Activated naive CD8-positive, alpha-beta T cell treated with anti-CD3 and anti-CD28 coated beads, Interleukin-2, amount 10 ng/mL, durations not matched to agents 7 days and 5 days (primary cell): ENCODE measurements at regions not wholly inside any gene's neighbourhood (a gene's known extent, or its start where the extent isn't known, plus 50 kb on each side); places are given as distances from the start of the nearest gene placed in this dataset.

ENCODE experiments used
- ATAC-seq: fragments of 150-1000 bp; cut with Tn5 transposase; one replicate; pipeline ENCODE4 v1.10.0; 2021; ENCODE audit warnings: low read depth, moderate library complexity
- POLR2A ChIA-PET: fragments of 350-600 bp; sonication (Branson Sonifier 250); formaldehyde crosslinking; loops from one replicate; lab custom pipeline; 2021; ENCODE audit warnings: antibody characterized with exemption; lab: Charles Lee
- DNase-seq: peaks from one replicate; pipeline ENCODE4 v3.0.0; 2021
- H3K27ac Mint-ChIP-seq: one replicate; pipeline ENCODE4 v1.8.0; 2022; ENCODE audit warnings: mild to moderate bottlenecking, mixed read lengths
- H3K27me3 Mint-ChIP-seq: one replicate; pipeline ENCODE4 v1.8.0; 2022; ENCODE audit warnings: mild to moderate bottlenecking, moderate library complexity, mixed read lengths
- H3K36me3 Mint-ChIP-seq: one replicate; pipeline ENCODE4 v1.8.0; 2021; ENCODE audit warnings: mild to moderate bottlenecking, mixed read lengths
- H3K4me1 Mint-ChIP-seq: one replicate; pipeline ENCODE4 v1.8.0; 2021; ENCODE audit warnings: mixed read lengths
- H3K4me3 Mint-ChIP-seq: one replicate; pipeline ENCODE4 v1.8.0; 2022; ENCODE audit warnings: mild to moderate bottlenecking, moderate library complexity, mixed read lengths
- H3K9me3 Mint-ChIP-seq: one replicate; pipeline ENCODE4 v1.8.0; 2021; ENCODE audit warnings: mixed read lengths

DNA sequence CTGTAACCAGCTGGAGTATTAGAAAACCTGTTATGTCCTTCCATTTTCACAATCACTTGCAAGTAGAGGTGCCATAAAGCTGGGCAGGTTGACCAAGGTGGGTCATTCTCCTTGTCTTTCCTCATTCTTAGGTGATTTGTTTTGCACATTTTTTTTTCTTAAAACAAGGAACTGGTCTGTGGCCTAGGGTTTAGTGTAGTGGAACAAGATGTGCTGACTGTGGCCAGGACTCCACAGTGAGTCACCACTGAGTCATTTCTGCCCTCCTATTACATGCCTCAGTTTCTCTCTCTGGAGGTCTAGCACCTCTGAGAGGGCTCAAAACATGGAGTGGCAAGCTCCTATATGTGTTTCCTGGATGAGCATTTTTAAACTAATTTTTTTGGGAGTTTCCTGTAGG is 355.9 kb downstream of the GPM6A start:
- ATAC-seq (no peak), DNase-seq (no peak)
- Mint-ChIP-seq H3K36me3 (no peaks in the 10 kb centered on the region), H3K4me1 (no peaks in the 10 kb centered on the region), H3K4me3 (no peak overlapping the region), H3K9me3 (no peaks in the 10 kb centered on the region), H3K27me3 (no peaks in the 10 kb centered on the region), H3K27ac (no peak overlapping the region)
- POLR2A ChIA-PET, result no interaction called here

DNA sequence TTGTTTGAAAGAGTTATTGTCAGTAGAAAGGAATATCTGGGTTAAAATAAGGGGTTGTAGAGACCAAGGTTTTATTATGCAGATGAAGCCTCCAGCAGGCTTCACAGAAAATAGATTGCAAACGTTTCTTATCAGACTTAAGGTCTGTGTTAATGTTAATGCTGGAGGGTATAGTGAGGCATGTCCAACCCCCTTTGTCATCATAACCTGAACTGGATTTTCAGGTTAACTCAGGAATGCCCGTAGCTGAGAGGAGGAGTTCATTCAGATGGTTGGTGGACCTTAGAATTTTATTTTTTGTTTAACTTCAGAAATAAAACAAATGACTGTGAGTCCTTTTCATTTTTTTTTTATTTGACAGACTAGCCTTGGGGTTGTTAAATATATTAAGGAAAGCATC is 354.1 kb downstream of the GPM6A start:
- DNase-seq, result no peak
- ATAC-seq, result no peak
- POLR2A ChIA-PET, result no interaction called here
- Mint-ChIP-seq H3K27ac (no peak overlapping the region), H3K9me3 (no peaks in the 10 kb centered on the region), H3K4me3 (no peak overlapping the region), H3K4me1 (no peaks in the 10 kb centered on the region), H3K36me3 (no peaks in the 10 kb centered on the region), H3K27me3 (no peaks in the 10 kb centered on the region)

DNA sequence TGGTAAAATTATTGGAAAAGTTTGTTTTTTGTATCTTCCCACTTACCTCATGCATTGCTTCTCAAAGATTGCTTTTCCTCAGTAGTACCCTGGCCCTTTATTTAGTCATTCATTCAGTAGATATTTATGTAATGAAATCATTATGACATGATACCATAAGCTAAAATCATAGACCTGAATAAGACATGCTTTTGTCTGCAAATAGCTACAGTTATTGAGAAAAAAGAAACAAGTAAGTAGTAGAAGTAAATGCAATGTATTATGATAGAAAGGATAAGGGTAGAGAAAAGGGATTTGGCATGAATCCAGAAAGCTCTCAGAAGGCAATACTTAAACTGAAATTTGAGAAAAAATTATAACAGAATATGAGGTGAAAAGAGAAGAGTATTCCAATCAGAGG is 352.5 kb downstream of the GPM6A start:
- POLR2A ChIA-PET, result no interaction called here
- ATAC-seq, result no peak
- H3K4me3 Mint-ChIP-seq, result no peak overlapping the region

DNA sequence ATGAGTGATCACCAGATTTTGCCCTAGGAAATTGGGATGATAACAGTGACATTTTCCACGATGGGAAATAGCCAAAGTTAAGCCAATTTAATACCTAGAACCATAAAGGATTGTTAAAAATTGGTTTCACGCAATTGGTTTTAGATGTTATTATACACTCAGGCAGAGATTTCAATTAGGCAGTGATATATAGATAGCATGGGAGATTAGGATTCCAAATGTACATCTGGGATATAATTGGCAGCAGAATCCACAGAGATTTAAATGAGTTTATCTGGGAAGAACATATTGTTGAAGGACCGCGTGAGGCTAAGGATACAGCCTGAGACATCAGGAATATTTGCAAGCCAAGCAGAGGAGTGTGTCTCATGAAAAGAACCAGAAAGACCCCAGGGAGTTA is 351.6 kb downstream of the GPM6A start:
- H3K4me3 Mint-ChIP-seq, result no peak overlapping the region
- no peaks in the 10 kb centered on the region for H3K4me1 Mint-ChIP-seq
- no peaks in the 10 kb centered on the region for H3K9me3 Mint-ChIP-seq
- H3K27me3 Mint-ChIP-seq, result no peaks in the 10 kb centered on the region
- ATAC-seq (no peak), DNase-seq (no peak)
- POLR2A ChIA-PET, result no interaction called here
- H3K36me3 Mint-ChIP-seq, result no peaks in the 10 kb centered on the region
- H3K27ac Mint-ChIP-seq, result no peak overlapping the region

More for the DNA sequence above, 352.5 kb downstream of the GPM6A start:
- Mint-ChIP-seq H3K27me3 (no peaks in the 10 kb centered on the region), H3K9me3 (no peaks in the 10 kb centered on the region), H3K4me1 (no peaks in the 10 kb centered on the region), H3K36me3 (no peaks in the 10 kb centered on the region), H3K27ac (no peak overlapping the region)
- DNase-seq, result no peak

DNA sequence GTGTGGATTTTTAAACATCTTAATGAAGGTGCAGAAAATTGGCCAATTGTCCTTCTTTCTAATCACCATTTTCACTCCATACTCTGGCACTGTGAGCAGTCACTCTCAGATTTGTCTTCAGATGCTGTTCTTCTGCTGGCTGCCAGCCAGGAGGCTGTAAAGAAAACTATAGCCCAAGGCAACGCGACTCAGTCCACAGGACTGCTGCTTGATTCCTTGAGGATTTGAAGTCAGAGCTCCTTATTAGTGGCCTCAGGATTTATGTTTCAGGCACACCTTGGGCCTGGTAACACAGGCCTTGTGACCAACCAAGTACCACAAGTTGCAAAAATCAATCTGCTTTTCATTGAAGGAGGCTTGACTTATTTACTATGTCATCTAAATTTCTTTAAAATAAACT is 342.6 kb downstream of the GPM6A start:
- no peak overlapping the region for H3K4me3 Mint-ChIP-seq
- POLR2A ChIA-PET, result no interaction called here
- ATAC-seq (no peak), DNase-seq (no peak)
- no peaks in the 10 kb centered on the region for H3K36me3 Mint-ChIP-seq
- no peaks in the 10 kb centered on the region for H3K27me3 Mint-ChIP-seq
- H3K9me3 Mint-ChIP-seq, result peaks cover 1% of the 10 kb centered on the region
- H3K27ac Mint-ChIP-seq, result no peak overlapping the region
- H3K4me1 Mint-ChIP-seq, result no peaks in the 10 kb centered on the region

DNA sequence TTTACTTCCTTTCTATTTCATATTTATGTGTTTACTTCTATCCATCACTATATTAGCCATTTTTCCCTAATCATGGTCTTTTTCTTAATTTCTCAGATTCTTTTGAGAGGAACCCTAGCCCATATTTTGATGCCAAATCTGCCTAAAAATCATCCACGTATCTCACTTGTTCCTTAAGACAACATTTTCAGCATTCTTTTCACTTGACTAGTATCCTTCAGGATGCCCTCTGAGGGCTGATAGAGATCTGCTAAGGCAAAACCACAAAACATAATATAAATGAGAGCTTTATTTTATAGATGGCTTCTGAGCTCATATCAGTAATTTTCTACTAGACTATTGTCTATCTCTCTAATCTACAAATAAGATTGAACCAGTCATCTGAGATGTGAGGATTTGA is 341.9 kb downstream of the GPM6A start:
- peaks cover 1% of the 10 kb centered on the region for H3K9me3 Mint-ChIP-seq
- POLR2A ChIA-PET, result no interaction called here
- H3K4me1 Mint-ChIP-seq, result no peaks in the 10 kb centered on the region
- no peak for DNase-seq
- no peak overlapping the region for H3K4me3 Mint-ChIP-seq
- H3K27me3 Mint-ChIP-seq, result no peaks in the 10 kb centered on the region
- H3K27ac Mint-ChIP-seq, result no peak overlapping the region
- ATAC-seq, result no peak
- H3K36me3 Mint-ChIP-seq, result no peaks in the 10 kb centered on the region

DNA sequence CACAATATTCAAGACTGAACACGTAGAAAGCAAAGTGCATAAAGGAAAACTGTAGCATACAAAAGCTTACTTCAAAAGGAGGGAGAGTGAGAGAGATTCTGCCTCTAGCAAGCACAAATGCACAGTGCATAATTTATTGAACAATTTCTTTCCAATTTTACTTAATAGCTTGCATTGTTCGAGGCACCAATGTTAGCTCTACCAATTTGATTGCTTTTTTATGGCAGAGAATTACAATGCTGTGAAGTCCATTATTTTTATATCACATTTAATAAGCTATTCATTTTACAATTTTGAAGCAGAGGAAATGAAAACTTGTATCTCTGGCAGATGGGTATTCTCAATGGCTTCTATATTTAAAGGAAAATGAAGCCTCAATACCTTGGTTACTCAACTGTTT is 331.7 kb downstream of the GPM6A start:
- no peak overlapping the region for H3K4me3 Mint-ChIP-seq
- H3K27me3 Mint-ChIP-seq, result no peaks in the 10 kb centered on the region
- ATAC-seq (no peak), DNase-seq (no peak)
- POLR2A ChIA-PET, result no interaction called here
- H3K9me3 Mint-ChIP-seq, result no peaks in the 10 kb centered on the region
- no peaks in the 10 kb centered on the region for H3K4me1 Mint-ChIP-seq
- no peaks in the 10 kb centered on the region for H3K36me3 Mint-ChIP-seq
- H3K27ac Mint-ChIP-seq, result no peak overlapping the region

DNA sequence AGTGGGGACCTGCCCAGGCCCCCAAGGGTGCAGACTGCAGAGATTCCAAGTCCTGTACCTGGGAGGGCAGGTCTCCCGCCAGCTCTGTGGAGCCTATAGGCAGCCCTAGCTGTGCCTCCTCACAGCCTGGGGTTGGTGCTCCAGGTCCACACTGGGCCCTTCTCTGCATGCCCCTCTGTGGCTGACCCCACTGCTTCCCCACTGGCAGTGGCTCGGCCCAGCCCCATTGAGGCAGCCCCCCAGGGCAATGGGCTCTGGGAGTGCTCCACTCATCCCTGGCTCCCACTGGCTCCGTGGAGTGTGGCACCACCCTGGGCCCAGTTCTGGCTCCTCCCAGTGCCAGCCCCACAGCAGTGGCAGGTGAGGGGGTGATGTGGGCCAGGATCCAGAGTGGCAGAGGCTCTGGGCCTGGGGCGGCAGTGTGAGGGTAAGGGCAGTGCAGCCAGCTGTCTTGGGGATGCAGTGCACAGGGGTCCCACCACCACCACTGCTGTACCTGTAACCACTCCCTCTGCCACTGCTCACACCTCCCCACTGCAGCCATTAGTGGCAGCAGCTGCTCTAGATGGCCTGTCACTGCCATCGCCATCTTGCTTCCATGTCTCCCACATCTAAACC is 312.2 kb downstream of the GPM6A start:
- no peak for DNase-seq
- POLR2A ChIA-PET, result no interaction called here

DNA sequence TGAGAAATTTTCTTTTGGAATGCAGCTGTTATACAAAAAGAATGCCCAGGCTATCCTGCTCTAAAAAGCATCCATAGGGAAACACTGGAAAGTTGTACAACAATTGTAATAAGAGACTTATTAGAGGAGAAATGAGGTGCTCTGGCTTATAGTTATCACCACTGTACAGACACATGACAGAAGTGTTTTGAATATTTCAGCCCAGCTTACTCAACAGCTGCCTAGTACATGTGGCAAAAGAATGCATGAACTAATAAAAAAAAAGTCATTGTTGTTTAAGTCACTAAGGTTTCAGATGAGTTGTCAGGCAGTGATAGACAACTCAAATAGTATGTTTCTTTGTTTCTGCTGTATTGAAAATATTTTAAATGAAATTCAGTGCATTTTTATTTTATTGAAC is 307.7 kb downstream of the GPM6A start:
- Mint-ChIP-seq H3K36me3 (no peaks in the 10 kb centered on the region), H3K4me3 (no peak overlapping the region), H3K4me1 (no peaks in the 10 kb centered on the region), H3K27me3 (no peaks in the 10 kb centered on the region), H3K27ac (no peak overlapping the region), H3K9me3 (peaks cover 2% of the 10 kb centered on the region)
- no peak for DNase-seq
- POLR2A ChIA-PET, result no interaction called here
- ATAC-seq, result no peak

More for the DNA sequence above, 312.2 kb downstream of the GPM6A start:
- Mint-ChIP-seq H3K4me1 (no peaks in the 10 kb centered on the region), H3K4me3 (no peak overlapping the region), H3K9me3 (peaks cover 2% of the 10 kb centered on the region), H3K27me3 (no peaks in the 10 kb centered on the region), H3K27ac (no peak overlapping the region), H3K36me3 (no peaks in the 10 kb centered on the region)
- ATAC-seq, result no peak

DNA sequence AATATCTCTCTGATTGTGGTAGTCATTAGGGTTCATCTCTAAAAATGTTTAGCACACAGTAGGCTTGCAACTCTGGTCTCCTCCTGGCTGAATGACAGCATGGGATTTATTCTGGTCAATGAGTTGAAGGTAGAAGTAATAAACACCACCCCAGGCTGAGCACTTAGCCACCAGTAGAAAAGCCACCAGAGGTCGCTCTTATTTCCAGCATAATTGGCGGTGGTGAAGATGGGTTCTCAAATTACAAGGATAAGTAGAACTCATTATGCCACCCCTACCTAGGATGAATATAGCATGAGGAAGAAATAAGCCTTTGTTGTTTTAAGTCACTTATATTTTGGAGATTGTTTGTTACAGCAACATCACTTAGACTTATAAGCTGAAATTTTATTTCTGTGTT is 302.7 kb downstream of the GPM6A start:
- POLR2A ChIA-PET, result no interaction called here
- Mint-ChIP-seq H3K4me1 (no peaks in the 10 kb centered on the region), H3K36me3 (no peaks in the 10 kb centered on the region), H3K27ac (no peak overlapping the region), H3K4me3 (no peak overlapping the region), H3K9me3 (no peaks in the 10 kb centered on the region), H3K27me3 (no peaks in the 10 kb centered on the region)
- ATAC-seq (no peak), DNase-seq (no peak)

DNA sequence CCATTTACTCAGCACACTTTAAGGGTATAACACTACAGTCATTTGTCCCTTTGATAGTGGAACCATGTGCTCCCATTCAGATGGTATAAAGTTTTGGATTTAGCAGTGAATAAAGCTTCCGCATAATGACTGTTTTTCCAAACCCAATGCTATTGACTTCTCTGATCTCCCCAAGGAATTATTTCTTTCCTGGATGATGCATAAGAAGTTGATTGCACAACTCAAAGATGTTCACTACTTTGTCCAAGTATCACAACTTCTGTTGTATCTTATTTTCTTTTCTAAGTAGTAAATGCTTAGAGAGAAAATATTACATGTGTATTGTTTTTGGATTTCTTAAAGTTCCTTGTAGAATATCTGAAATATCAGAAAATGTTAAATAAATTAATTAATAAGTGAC is 300.2 kb downstream of the GPM6A start:
- no peaks in the 10 kb centered on the region for H3K36me3 Mint-ChIP-seq
- peaks cover 1% of the 10 kb centered on the region for H3K9me3 Mint-ChIP-seq
- no peak overlapping the region for H3K27ac Mint-ChIP-seq
- H3K4me3 Mint-ChIP-seq, result no peak overlapping the region
- no peaks in the 10 kb centered on the region for H3K27me3 Mint-ChIP-seq
- ATAC-seq (no peak), DNase-seq (no peak)
- POLR2A ChIA-PET, result no interaction called here
- H3K4me1 Mint-ChIP-seq, result no peaks in the 10 kb centered on the region

DNA sequence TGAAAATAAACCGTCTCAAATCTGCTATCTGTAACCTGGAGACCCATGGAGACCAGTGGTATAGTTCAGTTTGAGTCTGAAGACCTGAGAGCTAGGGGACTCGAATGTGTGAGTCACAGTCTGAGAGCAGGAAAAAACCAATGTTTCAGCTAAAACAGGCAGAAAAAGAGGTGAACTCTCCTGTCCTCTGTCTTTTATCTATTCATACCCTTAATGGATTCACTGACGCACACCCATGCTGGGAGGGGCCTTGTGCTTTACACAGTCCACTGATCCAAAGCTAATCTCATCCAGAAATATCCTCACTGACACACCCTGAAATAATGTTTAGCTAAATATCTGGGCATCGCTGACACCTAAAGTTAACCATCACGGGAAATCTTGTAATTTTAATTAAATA is 297.9 kb downstream of the GPM6A start:
- H3K27ac Mint-ChIP-seq, result no peak overlapping the region

DNA sequence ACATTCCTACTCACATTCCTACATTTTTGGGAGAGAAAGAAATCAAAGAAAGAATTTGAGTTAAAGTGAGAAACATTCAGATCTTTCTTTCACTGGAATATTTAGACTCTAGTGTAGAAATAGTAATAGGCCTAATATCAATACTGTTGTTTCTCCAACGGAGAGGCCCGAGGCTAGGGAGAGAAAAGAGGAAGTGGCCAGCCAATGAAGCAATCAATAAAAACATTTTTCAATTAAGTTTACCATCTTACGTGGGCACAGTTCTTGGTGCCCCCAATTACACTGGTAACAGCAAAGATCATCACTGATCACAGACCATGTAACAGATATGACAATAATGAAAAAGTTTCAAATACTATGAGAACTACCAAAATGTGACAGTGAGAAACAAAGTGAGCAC is 281.4 kb downstream of the GPM6A start:
- no peaks in the 10 kb centered on the region for H3K4me1 Mint-ChIP-seq

More for the DNA sequence above, 297.9 kb downstream of the GPM6A start:
- Mint-ChIP-seq H3K4me3 (no peak overlapping the region), H3K4me1 (no peaks in the 10 kb centered on the region), H3K27me3 (no peaks in the 10 kb centered on the region), H3K9me3 (peaks cover 1% of the 10 kb centered on the region), H3K36me3 (no peaks in the 10 kb centered on the region)
- DNase-seq, result no peak
- POLR2A ChIA-PET, result no interaction called here
- no peak for ATAC-seq

DNA sequence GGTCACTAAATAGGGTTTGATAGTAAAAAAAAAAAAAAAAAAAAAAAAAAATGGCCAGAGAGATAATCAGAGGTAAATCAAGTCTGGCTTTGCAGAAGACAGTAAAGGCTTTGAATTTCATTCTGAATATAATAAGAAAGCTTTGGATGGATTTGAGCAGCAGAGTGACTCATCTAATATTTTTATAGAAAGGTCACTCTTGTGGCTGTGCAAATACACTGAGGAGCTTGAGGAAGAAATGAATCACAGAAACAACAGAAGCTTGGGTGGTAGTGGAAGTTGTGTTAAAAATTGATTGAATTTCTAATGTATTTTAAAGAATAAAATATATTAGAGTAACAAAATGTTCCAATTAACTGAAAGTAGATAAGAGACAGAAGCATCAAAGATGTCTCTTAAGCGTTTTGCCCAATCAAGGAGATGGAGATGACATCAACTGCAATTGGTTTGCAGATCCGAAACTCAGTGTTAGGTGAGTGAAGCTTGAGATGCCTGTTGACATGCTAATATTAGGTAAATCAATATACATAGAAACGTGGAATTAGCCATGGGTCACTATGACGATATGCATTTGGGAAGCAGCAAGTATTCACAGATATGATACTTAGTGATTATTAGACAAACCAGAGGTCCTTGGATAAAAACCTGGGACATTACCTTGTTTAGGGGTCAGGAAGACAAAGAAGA is 280.5 kb downstream of the GPM6A start:
- POLR2A ChIA-PET, result no interaction called here

More for the DNA sequence above, 281.4 kb downstream of the GPM6A start:
- no peak overlapping the region for H3K27ac Mint-ChIP-seq
- POLR2A ChIA-PET, result no interaction called here
- ATAC-seq, result no peak
- H3K36me3 Mint-ChIP-seq, result no peaks in the 10 kb centered on the region
- H3K4me3 Mint-ChIP-seq, result no peak overlapping the region
- no peaks in the 10 kb centered on the region for H3K9me3 Mint-ChIP-seq
- DNase-seq, result no peak
- H3K27me3 Mint-ChIP-seq, result no peaks in the 10 kb centered on the region

More for the DNA sequence above, 280.5 kb downstream of the GPM6A start:
- Mint-ChIP-seq H3K27ac (no peak overlapping the region), H3K36me3 (no peaks in the 10 kb centered on the region), H3K9me3 (no peaks in the 10 kb centered on the region), H3K4me1 (no peaks in the 10 kb centered on the region), H3K4me3 (no peak overlapping the region), H3K27me3 (no peaks in the 10 kb centered on the region)
- DNase-seq, result no peak
- ATAC-seq, result no peak
